ENCODE measurements at regions not wholly inside any gene's neighbourhood (a gene's known extent, or its start where the extent isn't known, plus 50 kb on each side); places are given as distances from the start of the nearest gene placed in this dataset.
"Not testable (repeated sequence)": the region's sequence is repeated elsewhere in the genome, so short reads cannot be mapped to it uniquely, and the experiment has no call there.

DNA sequence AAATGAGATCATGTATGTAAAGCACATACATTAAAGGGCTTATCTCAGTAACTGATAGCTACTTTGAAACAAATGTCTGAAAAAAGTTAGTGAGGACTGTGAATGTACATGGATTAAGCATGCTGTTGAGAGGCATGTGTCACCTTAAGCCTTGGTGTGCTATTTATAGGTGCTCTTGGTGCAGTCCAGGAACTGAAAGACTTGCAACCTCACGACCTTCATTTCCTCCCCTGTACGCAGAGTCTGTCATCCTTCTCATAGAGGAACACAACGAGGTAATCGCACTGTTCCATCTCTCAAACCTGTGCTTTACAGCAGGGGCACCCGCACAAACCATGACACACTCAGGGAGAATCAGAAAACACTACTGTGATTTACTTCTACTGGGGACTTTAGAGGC is 65.6 kb downstream of the UFM1 start:
- peak in 1 of 5 experiments; percentile 81 for DNase-seq

DNA sequence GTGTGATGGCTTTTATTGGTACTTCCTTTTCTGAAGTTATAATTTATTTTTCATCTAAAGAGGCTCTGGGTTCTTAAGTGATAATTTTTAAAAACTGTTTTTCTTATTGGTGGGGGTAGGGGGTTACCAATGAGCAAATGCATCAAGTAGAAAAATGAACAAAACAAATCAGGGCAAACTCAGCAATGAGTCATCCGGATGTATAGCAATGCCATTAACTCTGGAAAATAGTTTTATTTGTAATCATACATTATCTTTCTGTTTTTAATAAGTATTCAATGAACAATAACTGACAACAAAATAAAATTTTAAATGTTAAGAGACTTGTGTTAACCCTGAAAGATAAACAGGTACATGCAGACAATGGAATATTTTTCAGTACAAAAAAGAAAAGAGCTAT is 67.6 kb downstream of the UFM1 start:
- no peak for DNase-seq

DNA sequence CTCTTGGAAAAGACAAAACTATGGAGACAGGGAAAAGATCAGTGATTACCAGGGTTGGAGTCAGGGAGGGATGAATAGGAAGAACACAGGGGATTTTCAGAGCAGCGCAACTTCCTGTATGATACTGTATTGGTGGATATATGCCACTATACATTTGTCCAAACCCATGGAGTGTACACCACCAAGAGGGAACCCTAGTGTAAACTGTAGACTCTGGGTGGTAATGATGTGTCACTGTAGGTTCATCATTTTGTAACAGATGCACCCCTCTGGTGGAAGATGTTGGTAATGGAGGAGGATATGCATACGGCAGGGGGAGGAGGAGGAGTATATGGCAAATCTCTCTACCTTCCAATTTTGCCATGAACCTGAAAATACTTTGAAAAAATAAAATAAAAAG is 68.1 kb downstream of the UFM1 start:
- peak in 1 of 5 experiments; percentile 38 for DNase-seq

- DNase-seq: no peak
These were observed 68.6 kb downstream of the UFM1 start for GRCh38 chr13:38418286-38418685.

DNA sequence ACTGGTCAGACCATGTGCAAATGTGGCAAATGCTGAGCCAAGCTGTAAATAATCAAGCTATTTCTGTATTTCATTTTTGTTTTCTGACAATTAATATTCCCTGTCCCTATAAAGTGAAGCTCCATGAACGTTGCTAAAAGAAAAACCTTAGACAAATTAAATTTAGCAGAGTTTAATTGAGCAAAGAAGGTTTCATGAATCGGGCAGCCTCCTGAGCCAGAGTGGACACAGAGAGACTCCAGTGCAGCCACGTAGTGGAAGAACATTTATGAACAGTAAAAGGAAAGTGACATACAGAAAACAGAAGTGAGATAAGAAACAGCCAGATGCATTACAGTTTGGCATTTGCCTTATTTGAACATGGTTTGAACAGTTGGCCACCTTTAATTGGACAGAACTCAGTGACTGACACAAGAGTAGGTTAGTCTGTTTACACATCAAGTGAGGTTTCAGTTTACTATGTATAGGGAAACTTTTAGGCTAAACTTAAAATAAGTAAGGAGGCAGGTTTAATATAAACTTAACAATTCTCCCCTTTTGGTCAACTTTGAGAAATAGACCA is 69.7 kb downstream of the UFM1 start:
- no peak for DNase-seq

GRCh38 chr13:38421590-38422560 is 72.2 kb downstream of the UFM1 start:
- no peak for DNase-seq

DNA sequence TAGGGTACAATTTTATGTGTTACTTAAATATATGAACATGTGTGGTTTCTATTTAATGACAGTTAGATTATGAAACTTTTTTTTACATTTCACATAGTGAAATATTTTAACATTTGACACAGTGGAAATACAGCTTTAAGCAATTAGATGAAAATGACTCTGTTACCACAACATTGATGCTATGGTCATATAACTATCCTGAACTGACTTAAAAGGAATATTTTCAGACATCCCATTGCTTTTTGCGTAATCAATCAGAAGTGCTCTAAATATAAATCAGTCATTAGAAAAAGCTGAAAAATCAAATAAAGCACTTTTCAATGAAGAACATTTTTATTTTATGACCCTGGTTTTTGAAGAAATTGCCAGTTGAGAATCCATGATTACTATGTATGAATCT is 80.3 kb downstream of the UFM1 start:
- no peak for DNase-seq

- DNase-seq: no peak
These were observed 81.1 kb downstream of the UFM1 start for GRCh38 chr13:38430796-38431195.

- DNase-seq: no peak
These were observed 91.0 kb downstream of the UFM1 start for GRCh38 chr13:38440666-38441065.

GRCh38 chr13:38444904-38445303 is 95.3 kb downstream of the UFM1 start:
- no peak for DNase-seq

GRCh38 chr13:38452656-38453055 is 103.0 kb downstream of the UFM1 start:
- no peak for DNase-seq

DNA sequence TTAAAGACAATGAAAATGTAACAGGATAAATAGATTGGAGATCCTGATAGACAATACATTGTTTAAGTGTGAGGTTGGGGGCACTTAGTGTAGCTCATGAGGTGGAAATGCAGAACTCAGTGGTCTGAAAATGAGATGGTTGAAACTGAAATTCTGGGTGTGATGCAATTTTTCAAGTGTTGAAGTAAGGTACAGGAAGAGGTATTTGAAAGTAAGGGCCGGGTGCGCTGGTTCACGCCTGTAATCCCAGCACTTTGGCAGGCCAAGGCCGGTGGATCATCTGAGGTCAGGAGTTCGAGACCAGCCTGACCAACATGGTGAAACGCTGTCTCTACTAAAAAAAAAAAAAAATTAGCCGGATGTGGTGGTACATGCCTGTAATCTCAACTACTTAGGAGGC is 113.0 kb downstream of the UFM1 start:
- peak in 1 of 5 experiments; percentile 1 for DNase-seq

DNA sequence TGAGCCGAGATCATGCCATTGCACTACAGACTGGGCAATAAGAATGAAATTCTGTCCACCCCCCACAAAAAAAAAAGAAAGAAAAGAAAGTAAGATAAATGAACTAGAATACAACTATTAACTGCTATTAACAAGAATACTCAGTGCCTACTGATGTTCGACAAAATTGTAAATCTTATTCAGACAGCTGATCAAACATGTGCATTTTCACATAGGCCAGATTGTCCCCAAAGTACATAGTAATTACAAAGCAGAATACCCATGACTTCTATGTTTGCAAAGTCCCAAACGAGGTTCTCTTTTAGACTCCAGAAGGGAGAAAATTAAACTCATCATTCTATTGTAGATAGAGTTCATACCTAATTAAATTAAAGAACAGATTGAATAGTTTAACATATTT is 113.4 kb downstream of the UFM1 start:
- DNase-seq: no peak

GRCh38 chr13:38472411-38472810 is 122.8 kb downstream of the UFM1 start:
- DNase-seq: not testable (repeated sequence)

- no peak for DNase-seq
These were observed 123.7 kb downstream of the UFM1 start for GRCh38 chr13:38473305-38473704.

GRCh38 chr13:38477676-38478075 is 128.0 kb downstream of the UFM1 start:
- no peak for DNase-seq

DNA sequence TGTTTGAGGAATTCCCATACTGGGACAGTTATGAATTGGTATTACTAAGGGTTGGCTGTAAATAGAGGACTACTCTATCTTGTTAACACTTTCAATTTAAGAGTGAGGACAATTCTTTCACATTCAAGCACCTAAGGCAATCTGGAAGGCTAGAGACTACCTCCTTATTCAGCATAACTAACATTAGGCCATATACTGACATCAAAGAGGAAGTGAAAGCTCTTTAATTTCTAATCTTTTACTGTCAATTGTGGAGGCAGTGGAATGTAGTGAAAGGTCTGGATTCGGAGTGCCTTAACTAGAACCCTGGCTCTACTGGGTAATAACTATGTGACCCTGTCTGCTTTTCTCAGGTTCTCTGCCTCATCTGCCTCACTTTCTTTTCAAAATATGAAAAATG is 134.0 kb downstream of the UFM1 start:
- no peak for DNase-seq

DNA sequence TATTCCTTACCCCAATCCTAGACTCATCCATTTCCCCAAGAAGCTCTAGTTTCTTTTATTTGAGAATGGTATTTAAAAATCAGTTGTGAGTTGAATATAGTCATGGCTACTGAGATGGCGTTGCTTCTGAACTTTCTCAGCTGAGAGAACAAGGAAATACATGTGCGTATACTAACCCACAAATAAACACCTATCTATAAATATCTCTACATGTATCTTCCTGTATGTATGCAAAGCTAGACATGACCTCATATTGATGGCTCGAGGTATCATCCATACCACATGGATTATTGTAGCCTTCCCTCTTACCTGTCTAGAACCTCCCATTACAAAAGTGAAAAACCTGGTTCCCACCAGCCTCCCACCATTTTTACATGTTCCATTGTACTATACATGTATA is 141.0 kb downstream of the UFM1 start:
- no peak for DNase-seq

GRCh38 chr13:38494445-38494844 is 144.8 kb downstream of the UFM1 start:
- no peak for DNase-seq

- DNase-seq: no peak
These were observed 147.3 kb downstream of the UFM1 start for GRCh38 chr13:38496917-38497316.

DNA sequence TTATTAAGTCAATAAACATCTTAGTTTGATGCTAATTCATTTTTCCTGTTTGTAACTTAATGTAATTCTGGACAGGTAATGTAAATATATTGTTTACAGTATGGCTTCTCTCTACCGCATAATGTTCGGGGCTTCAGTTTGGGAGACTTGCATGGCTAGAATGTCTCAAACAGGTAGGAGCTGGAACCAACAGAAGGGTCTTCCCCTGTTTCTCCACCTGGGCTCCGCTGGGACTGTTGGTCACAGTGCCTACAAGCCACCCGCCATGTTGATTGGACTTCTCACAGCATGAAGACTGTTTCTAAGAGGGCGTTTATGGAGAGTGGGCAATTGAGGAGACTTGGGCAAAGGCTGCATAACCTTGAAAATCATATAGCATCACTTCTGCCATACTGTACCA is 148.6 kb downstream of the UFM1 start:
- no peak for DNase-seq

DNA sequence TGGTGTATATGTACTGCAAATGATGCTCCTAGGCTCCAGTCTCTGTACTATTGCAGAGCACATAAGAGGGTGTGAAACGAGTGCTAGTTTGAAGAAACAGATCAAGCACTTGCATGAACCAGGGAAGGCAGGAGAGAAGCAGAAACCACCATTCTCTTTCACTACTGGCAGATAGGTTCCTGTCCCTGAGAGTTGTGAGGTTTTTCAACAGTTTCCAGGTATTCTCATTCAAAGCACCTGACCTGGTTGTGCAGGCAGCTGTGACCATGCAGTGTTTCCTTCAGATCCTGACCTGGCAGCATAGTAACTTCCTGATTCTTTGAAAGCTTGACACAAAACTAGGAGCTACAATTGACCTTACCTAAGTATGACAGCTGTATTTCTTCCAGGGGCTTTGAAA is 164.9 kb downstream of the UFM1 start:
- DNase-seq: no peak

DNA sequence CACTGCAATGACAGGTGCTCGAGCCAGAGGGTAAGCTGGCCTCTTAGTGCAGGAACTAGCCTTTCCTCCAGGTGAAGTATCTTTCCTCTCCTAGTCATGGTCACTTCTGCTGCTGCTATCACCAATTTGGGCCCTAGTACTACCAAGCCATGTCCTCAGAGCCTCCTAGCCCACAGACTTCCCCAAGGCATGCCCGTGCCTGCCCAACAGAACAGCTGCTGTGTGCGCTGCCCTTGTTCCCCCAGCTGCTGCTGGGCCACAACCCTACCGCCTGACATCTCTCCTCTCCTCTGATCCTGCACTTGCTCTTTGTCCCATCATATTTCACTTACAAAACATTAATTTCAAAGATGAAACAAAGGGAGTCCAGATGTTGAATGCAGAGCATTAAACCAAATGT is 168.5 kb upstream of the FREM2 start:
- DNase-seq: no peak

DNA sequence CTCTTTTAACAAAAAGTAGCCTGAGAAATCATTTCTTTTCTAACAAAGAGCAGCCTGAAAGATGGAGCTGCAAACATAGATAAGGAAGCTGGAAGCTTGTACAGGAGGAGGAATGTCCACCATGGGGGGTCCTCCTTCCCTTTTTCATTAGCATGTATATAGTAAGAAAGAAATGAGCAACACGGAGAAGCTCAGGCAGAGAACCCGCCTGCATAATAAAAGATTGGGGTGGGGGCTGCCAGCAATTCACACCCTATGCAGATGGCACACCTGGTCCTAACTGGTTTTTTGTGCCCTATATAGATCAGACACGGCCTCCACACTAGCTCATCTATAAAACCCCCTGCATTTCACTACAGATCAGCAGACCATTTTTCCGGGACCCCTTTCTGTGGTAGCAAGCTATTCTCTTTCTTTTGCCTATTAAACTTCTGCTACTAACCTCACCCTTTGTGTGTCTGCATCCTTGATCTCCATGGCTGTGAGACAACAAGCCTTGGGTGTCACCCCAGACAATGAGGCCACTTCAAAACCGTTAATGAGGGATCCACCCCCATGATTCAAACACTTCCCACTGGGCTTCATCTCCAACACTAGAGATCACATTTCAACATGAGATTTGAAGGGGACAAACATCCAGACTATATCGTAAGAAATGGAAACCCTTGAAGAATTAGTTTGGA is 167.5 kb upstream of the FREM2 start:
- no peak for DNase-seq
